NK-92 treated with Interleukin-12 subunit alpha and Interleukin-12 subunit beta, amount 100 ng/mL, for 24 hours (cell line): ENCODE measurements at regions not wholly inside any gene's neighbourhood (a gene's known extent, or its start where the extent isn't known, plus 50 kb on each side); places are given as distances from the start of the nearest gene placed in this dataset.
"Not testable (repeated sequence)": the region's sequence is repeated elsewhere in the genome, so short reads cannot be mapped to it uniquely, and the experiment has no call there.

Source experiments
- DNase-seq: peaks from one replicate; lab custom pipeline; 2025; lab: John Stamatoyannopoulos, UW

GRCh38 chr5:118467103-118467502, 521.2 kb downstream of the DTWD2 start:
- no peak for DNase-seq

- no peak for DNase-seq
Observed at GRCh38 chr5:118466418-118466817, 521.9 kb downstream of the DTWD2 start.

DNA sequence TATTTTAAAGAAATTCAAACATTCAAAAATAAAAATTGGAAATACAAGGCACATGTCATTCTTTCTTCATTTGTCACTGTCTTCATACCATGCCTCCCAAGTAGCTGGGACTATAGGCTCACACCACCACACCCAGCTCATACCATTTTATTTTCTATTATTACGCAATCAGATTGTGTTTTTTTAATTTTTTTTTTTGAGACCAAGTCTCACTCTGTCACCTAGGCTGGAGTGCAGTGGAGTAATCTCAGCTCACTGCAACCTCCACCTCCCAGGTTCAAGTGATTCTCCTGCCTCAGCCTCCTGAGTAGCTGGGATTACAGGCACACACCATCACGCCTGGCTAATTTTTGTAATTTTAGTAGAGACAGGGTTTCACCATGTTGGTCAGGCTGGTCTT, 526.1 kb downstream of the DTWD2 start:
- not testable (repeated sequence) for DNase-seq

DNA sequence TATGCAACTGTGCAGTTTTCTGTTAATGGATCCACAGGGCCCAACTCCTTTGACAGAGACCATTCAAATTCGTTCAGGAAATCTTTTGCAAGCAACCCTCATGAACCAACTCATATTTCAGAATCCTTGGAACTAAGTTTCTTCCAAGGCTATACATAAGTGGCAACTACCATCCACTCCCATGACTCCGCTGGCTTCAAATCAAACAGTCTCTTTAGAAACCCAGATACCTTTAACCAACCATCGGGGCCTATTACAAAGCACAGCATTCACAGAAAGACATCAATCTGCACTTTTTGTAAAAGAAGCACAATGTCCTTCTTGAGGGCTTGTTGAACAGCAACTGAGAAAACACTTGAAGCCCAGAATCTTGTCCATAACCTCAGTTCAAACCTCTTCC, 526.9 kb downstream of the DTWD2 start:
- DNase-seq, result no peak

GRCh38 chr5:118459490-118459889, 528.9 kb downstream of the DTWD2 start:
- no peak for DNase-seq

DNA sequence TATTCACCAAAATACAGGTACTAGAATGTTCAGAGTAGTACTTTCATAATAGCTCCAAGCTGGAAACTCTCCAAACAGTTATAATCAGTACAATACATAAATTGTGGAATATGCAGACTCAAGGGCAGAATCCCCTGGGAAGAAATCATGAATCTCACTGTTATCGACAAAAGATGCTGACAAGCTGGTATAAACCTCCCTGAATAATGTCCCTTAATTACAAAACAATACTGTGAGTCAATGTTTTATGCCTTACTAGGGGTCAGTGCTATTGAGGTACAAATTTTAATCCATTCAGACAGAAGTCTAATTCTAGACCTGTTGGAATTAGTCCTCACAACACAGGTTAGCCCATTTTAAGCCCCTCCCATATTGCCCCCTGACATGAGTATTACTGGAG, 532.3 kb downstream of the DTWD2 start:
- DNase-seq, result no peak

DNA sequence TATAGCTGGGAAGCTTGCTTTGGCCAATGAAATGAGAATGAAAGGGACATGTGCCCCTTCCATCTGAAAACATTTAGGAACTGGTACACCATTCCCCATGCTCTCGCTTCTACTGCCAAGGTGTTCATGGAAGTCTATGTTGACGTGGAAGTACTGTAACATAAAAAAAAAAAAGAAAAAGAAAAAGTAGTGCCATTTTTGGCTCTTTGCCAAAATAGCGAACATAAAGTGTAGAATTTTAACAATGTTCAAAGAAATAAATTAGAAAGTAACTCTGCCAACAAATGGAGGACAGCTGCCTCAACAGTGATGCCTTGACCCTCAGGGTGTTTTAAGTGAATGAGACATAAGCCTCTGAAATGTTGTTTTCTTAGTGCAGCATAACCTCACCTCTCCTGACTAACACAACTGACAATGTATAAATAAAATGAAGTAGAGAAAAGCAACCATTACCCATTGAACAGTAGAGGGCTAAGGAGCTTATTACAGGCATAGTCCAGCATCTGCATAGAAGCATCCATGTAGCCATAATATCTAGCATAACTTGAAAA, 536.6 kb downstream of the DTWD2 start:
- DNase-seq, result no peak

DNA sequence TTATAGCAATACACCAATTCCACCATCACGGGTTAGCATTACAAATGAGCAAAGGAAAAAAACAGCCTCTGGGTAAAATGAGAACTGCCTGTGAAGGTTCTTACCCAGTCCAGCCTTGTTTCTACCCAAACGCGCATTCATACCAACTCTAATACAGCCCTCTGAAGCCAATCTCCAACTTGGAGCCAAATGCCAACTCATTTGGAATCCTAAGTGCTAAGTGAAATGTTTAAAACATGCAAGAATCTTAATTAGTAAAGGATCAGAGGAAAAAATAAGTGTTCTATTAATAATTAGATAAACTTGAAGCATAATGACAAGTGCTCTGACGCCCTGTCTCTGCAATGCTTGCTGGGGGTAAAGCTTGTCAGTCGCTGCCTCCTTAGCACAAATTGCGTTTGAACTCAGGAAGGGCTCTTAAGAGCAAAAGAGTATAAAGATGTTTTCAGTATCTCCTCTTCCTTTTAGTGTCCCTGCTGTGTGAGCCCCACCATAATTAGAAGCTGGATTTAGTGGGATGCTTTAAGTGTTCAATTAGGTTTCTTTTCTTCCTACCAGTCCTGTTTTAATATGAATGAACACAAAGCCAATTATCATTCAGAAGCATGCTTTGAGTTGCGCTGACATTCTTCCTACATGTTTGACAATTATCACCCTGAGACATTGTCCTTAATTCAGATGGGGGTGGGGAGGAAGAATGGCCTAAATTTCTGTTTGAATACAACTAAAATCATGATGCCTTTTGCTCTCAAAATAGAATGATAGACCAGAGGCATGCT, 537.6 kb downstream of the DTWD2 start:
- no peak for DNase-seq

DNA sequence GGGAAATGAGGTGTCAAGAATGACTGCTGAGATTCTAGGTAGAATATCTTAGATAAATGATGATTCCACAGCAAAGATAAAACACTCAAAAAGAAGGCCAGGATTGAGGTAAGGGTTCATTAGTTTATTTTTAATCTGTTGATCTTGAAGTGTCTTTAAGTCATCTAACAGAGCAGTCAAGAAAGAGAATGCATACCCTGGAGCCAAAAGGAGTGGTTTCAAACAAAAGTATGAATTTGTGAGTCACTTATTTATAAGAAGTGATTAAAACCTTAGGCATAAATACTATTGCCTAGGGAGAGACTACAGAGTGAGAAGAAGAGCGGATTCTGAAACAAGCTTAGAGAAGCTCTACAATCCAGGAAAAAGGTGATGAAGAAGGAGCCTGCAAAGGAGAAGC, 541.0 kb downstream of the DTWD2 start:
- no peak for DNase-seq

- no peak for DNase-seq
Observed at GRCh38 chr5:118441956-118442355, 546.4 kb downstream of the DTWD2 start.

DNA sequence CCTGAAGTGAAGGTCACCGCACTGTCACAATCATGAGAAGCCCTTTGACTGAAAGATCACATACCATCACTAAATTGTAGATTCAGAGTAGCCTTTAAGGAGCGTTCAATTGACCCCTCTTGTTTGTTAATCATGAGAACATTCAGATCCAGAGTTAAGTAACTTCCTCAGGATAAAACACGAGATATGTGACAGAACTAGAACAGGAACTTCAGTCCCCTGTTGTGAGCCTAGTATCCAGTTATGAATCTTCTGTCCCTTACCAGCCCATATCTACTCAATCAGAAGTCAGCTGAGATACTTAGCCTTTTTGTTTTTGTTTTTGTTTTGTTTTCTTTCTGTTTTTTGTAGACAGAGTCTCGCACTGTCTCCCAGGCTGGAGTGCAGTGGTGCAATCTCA, 547.3 kb downstream of the DTWD2 start:
- no peak for DNase-seq

DNA sequence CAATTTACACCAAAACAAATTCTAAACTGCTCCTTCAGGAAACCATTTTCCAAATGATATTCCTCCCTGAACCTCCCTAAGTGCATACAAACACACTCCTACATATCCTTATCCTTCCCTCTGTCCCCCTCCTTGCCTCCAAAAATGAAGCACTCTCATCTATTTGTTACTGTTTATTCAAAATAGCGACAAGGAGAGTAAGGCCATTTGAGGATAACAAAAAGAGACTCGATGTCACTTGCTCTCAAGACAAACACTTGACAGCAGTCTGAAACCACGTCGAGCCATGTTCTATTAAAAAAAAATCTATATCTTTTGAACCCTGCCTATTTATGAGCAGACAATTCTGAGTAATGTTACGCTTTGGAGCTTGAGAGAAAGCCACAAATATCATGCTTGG, 547.9 kb downstream of the DTWD2 start:
- DNase-seq, result no peak

DNA sequence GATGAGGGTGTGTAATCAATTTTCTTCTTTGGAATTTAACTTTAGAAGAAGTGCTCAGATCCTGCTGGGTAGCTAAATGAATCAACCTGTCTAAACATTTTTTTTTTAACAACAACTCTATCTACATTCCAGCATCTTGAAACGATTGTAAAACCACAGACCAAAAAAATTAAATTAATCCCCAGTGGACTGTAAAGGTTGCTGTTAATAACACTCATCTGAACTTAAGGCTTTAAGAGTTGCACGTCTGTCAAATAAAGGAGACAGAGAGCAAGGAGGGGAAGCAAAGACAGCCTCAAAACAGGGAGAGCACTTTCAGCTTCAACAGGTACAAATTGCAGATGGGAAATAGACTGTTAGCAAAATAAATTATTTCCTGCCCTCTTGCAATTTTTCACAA, 548.5 kb downstream of the DTWD2 start:
- no peak for DNase-seq

- DNase-seq, result no peak
Observed at GRCh38 chr5:118435131-118435530, 553.2 kb downstream of the DTWD2 start.

DNA sequence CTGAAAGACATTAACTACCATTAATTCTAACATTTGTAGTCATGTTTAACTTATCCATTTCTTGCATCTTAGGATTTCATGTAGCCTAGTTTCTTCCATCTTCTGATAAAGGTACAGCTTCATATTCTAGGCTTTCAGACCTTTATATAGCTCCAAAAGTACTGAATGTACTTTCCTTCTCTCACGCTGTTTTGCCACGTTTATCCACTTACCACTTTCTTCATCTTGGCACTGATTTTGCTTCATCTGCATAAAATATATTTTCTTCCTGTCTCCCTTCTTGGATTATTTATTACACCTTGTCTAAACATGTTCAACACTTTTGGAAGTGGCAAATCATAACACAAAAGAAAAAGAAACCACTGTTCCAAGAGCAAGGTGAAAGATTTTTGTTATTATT, 553.8 kb downstream of the DTWD2 start:
- DNase-seq, result no peak

GRCh38 chr5:118430076-118430475, 558.3 kb downstream of the DTWD2 start:
- no peak for DNase-seq

DNA sequence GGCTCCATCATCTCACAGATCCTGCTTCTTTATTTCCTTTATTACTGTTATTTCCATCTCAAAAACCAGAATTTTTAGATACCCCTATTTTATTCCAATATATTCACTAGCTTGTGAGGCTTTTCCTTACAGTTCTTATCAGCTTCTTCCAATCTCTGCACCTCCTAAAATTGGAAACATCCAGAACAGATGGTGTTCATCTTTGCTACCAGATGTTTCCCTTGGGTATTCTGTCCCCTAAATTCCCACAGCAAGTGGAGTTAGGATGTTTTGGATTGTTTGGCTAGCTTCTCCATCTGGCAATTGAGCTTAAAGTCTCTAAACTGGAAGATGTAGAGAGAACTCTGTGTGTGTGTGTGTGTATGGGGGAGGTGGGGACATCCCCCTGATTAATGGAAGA, 580.4 kb downstream of the DTWD2 start:
- no peak for DNase-seq

DNA sequence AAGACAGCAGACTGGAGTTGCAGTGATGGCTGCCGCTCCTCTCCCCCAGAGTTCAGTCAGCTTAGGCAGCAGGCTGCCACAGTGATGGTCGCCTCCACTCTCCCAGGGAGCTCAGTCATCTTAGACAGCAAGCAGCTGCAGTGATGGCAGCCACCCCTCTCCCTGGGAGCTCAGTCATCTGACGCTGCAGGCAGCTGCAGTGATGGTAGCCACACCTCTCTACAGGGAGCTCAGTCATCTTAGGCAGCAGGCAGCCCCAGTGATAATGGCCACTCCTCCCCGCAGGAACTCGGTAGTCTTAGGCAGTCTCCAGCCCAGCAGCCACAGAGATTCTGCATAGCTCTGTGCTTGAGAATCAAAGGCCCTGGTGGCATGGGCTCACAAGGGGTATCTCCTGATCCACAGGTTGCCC, 582.7 kb downstream of the DTWD2 start:
- no peak for DNase-seq

DNA sequence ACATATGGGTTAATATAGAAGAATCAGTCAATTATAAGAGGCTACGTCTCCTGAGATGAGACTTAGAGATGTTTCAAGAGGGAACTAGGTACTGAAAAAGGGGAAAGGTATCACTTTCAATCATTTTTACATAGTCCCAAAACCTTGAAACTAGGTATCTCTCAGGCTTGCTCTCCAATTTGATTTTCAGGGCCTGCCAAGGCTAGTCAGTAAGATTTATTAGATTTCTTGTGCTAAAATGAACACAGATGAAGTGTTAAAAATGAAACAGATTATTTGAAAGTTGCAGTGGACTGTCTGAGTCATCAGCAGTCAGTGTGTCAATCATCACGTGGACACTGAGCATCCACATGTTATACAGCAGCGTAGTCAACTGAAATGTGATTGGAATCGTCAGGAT, 591.1 kb downstream of the DTWD2 start:
- no peak for DNase-seq

GRCh38 chr5:118392491-118392890, 595.9 kb downstream of the DTWD2 start:
- no peak for DNase-seq

DNA sequence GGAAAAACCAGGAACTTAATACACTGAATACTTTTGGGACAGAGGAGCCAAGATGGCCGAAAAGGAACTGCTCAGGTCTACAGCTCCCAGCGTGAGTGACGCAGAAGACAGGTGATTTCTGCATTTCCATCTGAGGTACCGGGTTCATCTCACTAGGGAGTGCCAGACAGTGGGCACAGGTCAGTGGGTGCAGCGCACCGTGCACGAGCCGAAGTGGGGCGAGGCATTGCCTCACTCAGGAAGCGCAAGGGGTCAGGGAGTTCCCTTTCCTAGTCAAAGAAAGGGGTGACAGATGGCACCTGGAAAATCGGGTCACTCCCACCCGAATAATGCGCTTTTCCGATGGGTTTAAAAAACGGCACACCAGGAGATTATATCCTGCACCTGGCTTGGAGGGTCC, 605.4 kb downstream of the DTWD2 start:
- not testable (repeated sequence) for DNase-seq

GRCh38 chr5:118379470-118379869, 608.9 kb downstream of the DTWD2 start:
- DNase-seq, result no peak

DNA sequence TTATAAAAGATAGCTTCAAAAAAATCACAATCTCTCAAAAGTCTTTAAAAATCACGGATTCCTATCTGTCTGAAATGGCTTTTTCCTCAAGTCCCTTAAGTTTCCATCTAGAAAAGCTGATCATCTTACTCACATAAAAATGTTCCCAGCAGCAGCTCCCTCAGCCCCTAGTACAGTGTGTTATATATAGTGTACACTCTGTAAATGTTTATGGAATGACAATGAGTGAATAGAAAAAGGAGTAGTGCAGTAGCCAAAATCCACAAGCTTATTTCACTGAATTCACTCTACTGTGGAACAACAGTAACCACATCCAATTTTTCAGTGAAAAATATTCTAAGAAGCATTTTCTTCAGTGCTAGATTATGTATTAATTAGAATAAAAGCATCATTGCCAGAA, 609.4 kb downstream of the DTWD2 start:
- no peak for DNase-seq

DNA sequence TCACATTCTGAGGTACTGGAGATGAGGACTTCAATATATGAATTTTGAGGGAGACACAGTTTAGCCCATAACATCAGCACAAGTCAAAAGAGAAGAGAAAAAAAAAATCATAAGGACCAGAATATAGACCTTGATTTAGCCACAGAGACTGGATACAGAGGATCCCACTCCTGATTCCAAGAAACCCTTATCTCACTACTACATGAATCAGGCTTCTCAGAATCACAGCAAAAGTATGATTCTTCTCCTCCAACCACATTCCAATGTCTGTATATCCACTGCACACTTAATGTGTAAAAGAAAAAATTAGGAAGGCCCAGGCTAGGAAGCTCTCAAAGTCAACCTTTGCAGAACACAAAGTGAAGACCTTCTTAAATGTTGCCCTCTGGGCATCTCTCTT, 610.9 kb downstream of the DTWD2 start:
- DNase-seq, result no peak
